Endothelial cell of umbilical vein (primary cell): ENCODE measurements at regions not wholly inside any gene's neighbourhood (a gene's known extent, or its start where the extent isn't known, plus 50 kb on each side); places are given as distances from the start of the nearest gene placed in this dataset.

Source experiments
- BruUV-seq: library from RNA; stranded (reverse); fragments of 400-500 nt; replicated peaks from 2 replicates; lab custom pipeline; 2021; lab: Mats Ljungman, UMichigan
- CTCF ChIA-PET: fragments of 300-600, 350-600 bp; sonication (Branson Sonifier 250); formaldehyde crosslinking; loops from one replicate; lab custom pipeline; 2021; ENCODE audit warnings: antibody characterized with exemption, inconsistent platforms; lab: Charles Lee
- POLR2A ChIA-PET: fragments of 300-600, 350-600 bp; sonication (Branson Sonifier 250); formaldehyde crosslinking; loops from one replicate; lab custom pipeline; 2021; ENCODE audit warnings: antibody characterized with exemption, inconsistent platforms; lab: Charles Lee
- DNase-seq: peaks from one replicate; pipeline ENCODE4 v3.0.0-alpha.2; 2011; ENCODE audit warnings: low read depth, low spot score
- FAIRE-seq: peaks from 2 replicates; lab custom pipeline; 2011; peaks lifted over from hg19 to GRCh38; lab: Jason Lieb, UNC
- H2AFZ ChIP-seq: 2 replicates; pipeline ENCODE4 v1.6.0; 2012; ENCODE audit warnings: low read depth, low read length, control low read depth, inconsistent platforms
- H3K27ac ChIP-seq: 2 replicates; pipeline ENCODE4 v1.5.1; 2011; ENCODE audit warnings: low read depth, mild to moderate bottlenecking, control low read depth, low read length, moderate library complexity; ENCODE audit not compliant: insufficient read depth
- H3K27me3 ChIP-seq, 2 experiments: 2 replicates each; pipeline versions ENCODE4 v1.6.0 to v1.6.1; 2011; ENCODE audit warnings: low read length in 2 of 2, mixed read lengths in 1 of 2; ENCODE audit not compliant: control insufficient read depth in 2 of 2, insufficient read depth in 2 of 2
- H3K36me3 ChIP-seq, 2 experiments: 2 replicates in 1 of 2; 3 replicates in 1 of 2; pipeline ENCODE4 v1.5.1; 2011; ENCODE audit warnings: low read length in 2 of 2, mild to moderate bottlenecking in 1 of 2, moderate library complexity in 1 of 2; ENCODE audit not compliant: control insufficient read depth in 2 of 2, insufficient read depth in 2 of 2; ENCODE audit errors: extremely low read depth in 1 of 2
- H3K4me1 ChIP-seq: 3 replicates; pipeline ENCODE4 v1.5.1; 2011; ENCODE audit warnings: mild to moderate bottlenecking, low read length; ENCODE audit not compliant: control insufficient read depth, insufficient read depth; ENCODE audit errors: extremely low read depth
- H3K4me2 ChIP-seq: 2 replicates; pipeline ENCODE4 v1.6.1; 2011; ENCODE audit warnings: low read length, control low read depth, mixed read lengths; ENCODE audit not compliant: insufficient read depth
- H3K4me3 ChIP-seq, 3 experiments: fragments of 200-600 bp in 1 of 3; sonication (generic), shearing (Covaris generic) in 1 of 3; replicated peaks in 1 of 3; 2 replicates each; pipeline ENCODE4 v1.5.1; 2011 to 2016; ENCODE audit warnings: control low read depth in 3 of 3, low read length in 3 of 3, mild to moderate bottlenecking in 2 of 3, inconsistent platforms in 1 of 3, low read depth in 1 of 3, moderate library complexity in 1 of 3; ENCODE audit not compliant: insufficient read depth in 1 of 3
- H3K79me2 ChIP-seq: 2 replicates; pipeline ENCODE4 v1.6.0; 2012; ENCODE audit warnings: low read length, inconsistent platforms; ENCODE audit not compliant: control insufficient read depth, insufficient read depth
- H3K9ac ChIP-seq: replicated peaks from 2 replicates; pipeline ENCODE3; 2011; ENCODE audit warnings: low read length, control low read depth; ENCODE audit not compliant: insufficient read depth; ENCODE audit errors: extremely low read depth
- H3K9me1 ChIP-seq: replicated peaks from 3 replicates; pipeline ENCODE4 v1.6.0; 2011; ENCODE audit warnings: mild to moderate bottlenecking, low read length; ENCODE audit not compliant: control insufficient read depth, insufficient read depth; ENCODE audit errors: extremely low read depth
- H3K9me3 ChIP-seq: replicated peaks from 2 replicates; pipeline ENCODE4 v1.5.1; 2012; ENCODE audit warnings: low read length, inconsistent platforms; ENCODE audit not compliant: control insufficient read depth, insufficient read depth
- H4K20me1 ChIP-seq: replicated peaks from 2 replicates; pipeline ENCODE3; 2011; ENCODE audit warnings: mild to moderate bottlenecking, low read length; ENCODE audit not compliant: control insufficient read depth, insufficient read depth; ENCODE audit errors: extremely low read depth
- EZH2 ChIP-seq: IDR thresholded peaks from 2 replicates; pipeline ENCODE4 v1.6.1; 2012; ENCODE audit warnings: borderline replicate concordance, low read depth, mild to moderate bottlenecking, moderate library complexity, low read length, inconsistent platforms; ENCODE audit not compliant: severe bottlenecking
- FOS ChIP-seq: IDR thresholded peaks from 2 replicates; pipeline ENCODE4 v1.6.1; 2011; ENCODE audit warnings: mild to moderate bottlenecking, low read length, moderate library complexity, borderline replicate concordance; ENCODE audit not compliant: insufficient read depth
- GATA2 ChIP-seq: IDR thresholded peaks from 2 replicates; pipeline ENCODE4 v1.7.0; 2011; ENCODE audit warnings: low read depth, mild to moderate bottlenecking, moderate library complexity, mixed read lengths, low read length; ENCODE audit not compliant: insufficient read length, insufficient read depth
- JUN ChIP-seq: IDR thresholded peaks from 2 replicates; pipeline ENCODE4 v1.6.1; 2011; ENCODE audit warnings: borderline replicate concordance, low read depth; ENCODE audit not compliant: insufficient read length, insufficient read depth
- MYC ChIP-seq: IDR thresholded peaks from one replicate; pipeline ENCODE4 v1.6.1; 2011; ENCODE audit warnings: mild to moderate bottlenecking, low read depth, low read length
- POLR2A ChIP-seq: IDR thresholded peaks from 2 replicates; pipeline ENCODE4 v1.6.1; 2012; ENCODE audit warnings: low read depth, mild to moderate bottlenecking, control low read depth, low read length
- POLR2AphosphoS5 ChIP-seq: IDR thresholded peaks from 2 replicates; pipeline ENCODE4 v1.6.1; 2012; ENCODE audit warnings: low read depth, mild to moderate bottlenecking, control low read depth, low read length, moderate library complexity; ENCODE audit not compliant: insufficient read depth
- dilution Hi-C: fragments of 300-500 bp; cut with MboI; formaldehyde crosslinking; loops from one replicate; pipeline ENCODE4 v1.15.0; 2019; ENCODE audit warnings: low sequenced_read_pairs; ENCODE audit not compliant: extremely low pct_ligation_motif_present
- intact Hi-C: fragments of 100-400 bp; cut with micrococcal nuclease; formaldehyde crosslinking; loops from one replicate; pipeline ENCODE4 v1.10.0; 2022
- TF ChIP-seq, protein P1 (sequence below), 2 donors: IDR thresholded peaks; 1 replicate in 1 of 2; 2 replicates in 1 of 2; pipeline ENCODE4 v1.5.1; 2011; ENCODE audit warnings: low read length in 2 of 2, mild to moderate bottlenecking in 2 of 2, moderate library complexity in 2 of 2, control low read depth in 1 of 2, inconsistent platforms in 1 of 2, low read depth in 1 of 2; ENCODE audit not compliant: insufficient read depth in 1 of 2; ENCODE audit errors: extremely low read depth in 1 of 2

DNA sequence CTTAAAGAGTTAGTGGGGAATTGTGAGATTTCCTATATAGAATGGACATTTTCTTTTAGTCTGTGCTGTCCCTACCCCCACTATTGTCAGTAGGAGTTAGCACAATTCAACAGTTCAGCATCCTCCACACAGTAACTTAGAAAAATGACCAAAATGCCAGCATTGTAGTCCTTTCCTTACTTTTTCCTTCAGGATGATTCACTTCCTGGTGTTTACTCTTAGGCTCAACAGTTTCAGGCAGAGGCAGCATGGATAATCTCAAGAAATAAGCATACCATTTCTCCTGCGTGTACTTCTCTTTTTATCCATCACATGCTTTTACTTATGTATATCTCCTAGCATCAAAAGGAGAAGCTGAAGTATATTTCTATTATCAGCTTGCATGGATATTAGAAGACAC lies 683.4 kb downstream of the SLC16A7 start:
- dilution Hi-C loops: no loop called here
- Histone ChIP-seq H4K20me1 (no peaks in the 10 kb centered on the region), H3K4me3 (peak overlapping the region in 1 of 3 experiments; percentile 15), H3K9ac (no peak overlapping the region), H3K4me1 (peaks cover 17% of the 10 kb centered on the region), H3K27ac (peak overlapping the region; percentile 63), H3K4me2 (peak overlapping the region; percentile 81), H2AFZ (peak overlapping the region; percentile 85), H3K27me3 (no peaks in the 10 kb centered on the region), H3K36me3 (no peaks in the 10 kb centered on the region), H3K79me2 (no peaks in the 10 kb centered on the region), H3K9me1 (no peaks in the 10 kb centered on the region), H3K9me3 (no peaks in the 10 kb centered on the region)
- FAIRE-seq (peak; percentile 92), DNase-seq (peak; percentile 88)
- POLR2A ChIA-PET: no interaction called here
- BruUV-seq: no TSS peak
- intact Hi-C loops: loop anchor here (1.0 kb wide), 2 partner anchors 13 to 440 kb away; no protein-coding TSS in a partner anchor
- CTCF ChIA-PET: interaction anchor here (1.0 to 2.1 kb wide), 4 partner anchors 12 to 173 kb away, joined by 3 to 8 read pairs (median 4); no protein-coding TSS in a partner anchor
- TF ChIP-seq EZH2 (no peak), JUN (peak; percentile 81), POLR2AphosphoS5 (peak; percentile 50), POLR2A (no peak), GATA2 (no peak), FOS (peak; percentile 77), MYC (no peak)
- TF ChIP-seq, protein P1, sequence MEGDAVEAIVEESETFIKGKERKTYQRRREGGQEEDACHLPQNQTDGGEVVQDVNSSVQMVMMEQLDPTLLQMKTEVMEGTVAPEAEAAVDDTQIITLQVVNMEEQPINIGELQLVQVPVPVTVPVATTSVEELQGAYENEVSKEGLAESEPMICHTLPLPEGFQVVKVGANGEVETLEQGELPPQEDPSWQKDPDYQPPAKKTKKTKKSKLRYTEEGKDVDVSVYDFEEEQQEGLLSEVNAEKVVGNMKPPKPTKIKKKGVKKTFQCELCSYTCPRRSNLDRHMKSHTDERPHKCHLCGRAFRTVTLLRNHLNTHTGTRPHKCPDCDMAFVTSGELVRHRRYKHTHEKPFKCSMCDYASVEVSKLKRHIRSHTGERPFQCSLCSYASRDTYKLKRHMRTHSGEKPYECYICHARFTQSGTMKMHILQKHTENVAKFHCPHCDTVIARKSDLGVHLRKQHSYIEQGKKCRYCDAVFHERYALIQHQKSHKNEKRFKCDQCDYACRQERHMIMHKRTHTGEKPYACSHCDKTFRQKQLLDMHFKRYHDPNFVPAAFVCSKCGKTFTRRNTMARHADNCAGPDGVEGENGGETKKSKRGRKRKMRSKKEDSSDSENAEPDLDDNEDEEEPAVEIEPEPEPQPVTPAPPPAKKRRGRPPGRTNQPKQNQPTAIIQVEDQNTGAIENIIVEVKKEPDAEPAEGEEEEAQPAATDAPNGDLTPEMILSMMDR (IDR thresholded peaks at IDR 0.05; ENCODE audit: extremely low read depth in 1 of 2, insufficient read depth in 1 of 2, low read depth in 1 of 2, low read length in 2 of 2): no peak
